ENCODE measurements at regions not wholly inside any gene's neighbourhood (a gene's known extent, or its start where the extent isn't known, plus 50 kb on each side); places are given as distances from the start of the nearest gene placed in this dataset.

DNA sequence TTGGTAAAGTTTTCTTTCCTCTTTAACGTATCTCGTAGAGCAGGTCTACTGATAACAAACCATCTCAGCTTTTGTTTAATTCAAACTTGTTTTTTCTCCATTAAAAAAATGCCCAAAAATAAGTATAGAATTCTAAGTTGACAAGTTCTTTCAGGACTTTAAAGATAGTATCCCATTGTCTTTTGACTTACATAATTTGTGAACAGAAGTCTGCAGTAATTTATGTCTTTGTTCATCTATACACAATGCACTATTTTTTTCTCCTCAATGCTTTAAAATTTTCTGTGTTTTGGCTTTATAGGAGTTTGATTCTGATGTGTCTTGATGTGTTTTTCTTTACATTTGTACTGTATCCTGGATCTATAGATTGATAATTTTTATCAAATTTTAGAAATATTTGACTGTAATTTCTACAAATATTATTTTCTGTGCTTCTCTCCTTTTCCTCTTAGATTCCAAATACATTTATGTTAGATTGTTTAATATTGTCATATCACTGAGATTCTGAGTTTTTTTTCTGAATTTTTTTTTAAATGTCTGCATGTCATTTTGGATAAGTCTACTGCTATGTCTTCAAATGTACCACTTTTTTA lies 143.3 kb downstream of the FTCDNL1 start:
- TF ChIP-seq, protein P1, sequence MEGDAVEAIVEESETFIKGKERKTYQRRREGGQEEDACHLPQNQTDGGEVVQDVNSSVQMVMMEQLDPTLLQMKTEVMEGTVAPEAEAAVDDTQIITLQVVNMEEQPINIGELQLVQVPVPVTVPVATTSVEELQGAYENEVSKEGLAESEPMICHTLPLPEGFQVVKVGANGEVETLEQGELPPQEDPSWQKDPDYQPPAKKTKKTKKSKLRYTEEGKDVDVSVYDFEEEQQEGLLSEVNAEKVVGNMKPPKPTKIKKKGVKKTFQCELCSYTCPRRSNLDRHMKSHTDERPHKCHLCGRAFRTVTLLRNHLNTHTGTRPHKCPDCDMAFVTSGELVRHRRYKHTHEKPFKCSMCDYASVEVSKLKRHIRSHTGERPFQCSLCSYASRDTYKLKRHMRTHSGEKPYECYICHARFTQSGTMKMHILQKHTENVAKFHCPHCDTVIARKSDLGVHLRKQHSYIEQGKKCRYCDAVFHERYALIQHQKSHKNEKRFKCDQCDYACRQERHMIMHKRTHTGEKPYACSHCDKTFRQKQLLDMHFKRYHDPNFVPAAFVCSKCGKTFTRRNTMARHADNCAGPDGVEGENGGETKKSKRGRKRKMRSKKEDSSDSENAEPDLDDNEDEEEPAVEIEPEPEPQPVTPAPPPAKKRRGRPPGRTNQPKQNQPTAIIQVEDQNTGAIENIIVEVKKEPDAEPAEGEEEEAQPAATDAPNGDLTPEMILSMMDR (IDR thresholded peaks at IDR 0.05; ENCODE audit: low read depth, low read length) = no peak

DNA sequence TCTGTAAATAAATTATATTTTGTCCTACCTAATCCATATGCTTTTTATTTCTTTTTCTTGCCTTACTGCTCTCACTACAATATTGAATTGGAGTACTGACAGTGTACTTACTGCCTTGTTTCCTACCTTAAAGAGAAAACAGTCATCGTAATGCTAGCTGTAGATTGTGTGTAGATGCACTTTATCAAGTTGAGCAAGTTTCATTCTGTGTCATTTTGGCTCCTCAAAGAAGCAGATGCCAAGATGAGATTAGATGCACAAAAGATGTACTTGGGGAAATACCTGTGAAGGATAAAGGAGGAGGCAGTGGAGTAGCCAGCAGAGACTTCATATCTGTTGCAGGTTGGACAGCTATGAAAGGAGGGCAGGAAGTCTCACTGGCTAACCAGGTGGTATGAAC lies 145.5 kb downstream of the FTCDNL1 start:
- H3K4me3 ChIP-seq (ENCODE audit: low read depth, low read length) = no peak overlapping the region
- TF ChIP-seq, protein P1 (IDR thresholded peaks at IDR 0.05; ENCODE audit: low read depth, low read length) = no peak

More for the DNA sequence above, 143.3 kb downstream of the FTCDNL1 start:
- H3K4me3 ChIP-seq (ENCODE audit: low read depth, low read length) = no peak overlapping the region

GRCh38 chr2:199704358-199705238 lies 146.4 kb downstream of the FTCDNL1 start:
- no peak overlapping the region for H3K4me3 ChIP-seq (ENCODE audit: low read depth, low read length)
- TF ChIP-seq, protein P1 (IDR thresholded peaks at IDR 0.05; ENCODE audit: low read depth, low read length) = no peak

DNA sequence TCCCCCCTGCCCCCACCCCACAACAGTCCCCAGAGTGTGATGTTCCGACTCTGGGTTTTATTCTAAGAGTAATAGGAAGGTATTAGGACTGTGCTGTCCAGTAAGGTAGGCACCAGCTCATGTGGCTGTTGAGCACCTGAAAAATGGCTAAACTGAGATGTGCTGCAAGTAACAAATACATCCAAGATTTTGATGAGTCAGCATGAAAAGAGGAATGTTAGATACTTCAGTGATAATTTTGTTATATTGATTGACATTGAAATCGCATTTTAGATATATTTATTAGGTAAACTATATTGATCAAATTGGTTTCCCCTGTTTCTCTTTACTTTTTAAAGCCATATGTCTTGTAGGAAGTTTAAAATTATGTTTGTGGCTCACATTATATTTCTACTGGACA lies 147.8 kb downstream of the FTCDNL1 start:
- TF ChIP-seq, protein P1 (IDR thresholded peaks at IDR 0.05; ENCODE audit: low read depth, low read length) = no peak

DNA sequence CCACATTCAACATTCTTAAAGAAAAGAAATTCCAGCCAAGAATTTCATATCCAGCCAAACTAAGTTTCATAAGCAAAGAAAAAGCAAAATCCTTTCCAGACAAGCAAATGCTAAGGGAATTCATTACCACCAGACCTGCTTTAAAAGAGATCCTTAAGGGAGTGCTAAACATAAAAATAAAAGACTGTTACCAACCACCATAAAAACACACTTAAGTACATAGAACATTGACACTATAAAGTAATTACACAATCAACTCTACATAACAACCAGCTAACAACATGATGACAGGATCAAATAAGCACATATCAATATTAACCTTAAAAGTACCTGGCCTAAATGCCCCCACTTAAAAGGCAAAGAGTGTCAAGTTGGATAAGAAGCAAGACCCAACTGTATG lies 153.5 kb downstream of the FTCDNL1 start:
- H3K4me3 ChIP-seq (ENCODE audit: low read depth, low read length) = no peak overlapping the region
- TF ChIP-seq, protein P1 (IDR thresholded peaks at IDR 0.05; ENCODE audit: low read depth, low read length) = no peak

More for the DNA sequence above, 147.8 kb downstream of the FTCDNL1 start:
- H3K4me3 ChIP-seq (ENCODE audit: low read depth, low read length) = no peak overlapping the region

- H3K4me3 ChIP-seq (ENCODE audit: low read depth, low read length) = no peak overlapping the region
- TF ChIP-seq, protein P1 (IDR thresholded peaks at IDR 0.05; ENCODE audit: low read depth, low read length) = no peak
Measured at GRCh38 chr2:199696048-199696447, 154.9 kb downstream of the FTCDNL1 start.

- H3K4me3 ChIP-seq (ENCODE audit: low read depth, low read length) = no peak overlapping the region
- TF ChIP-seq, protein P1 (IDR thresholded peaks at IDR 0.05; ENCODE audit: low read depth, low read length) = no peak
Measured at GRCh38 chr2:199693861-199694260, 157.1 kb downstream of the FTCDNL1 start.
